ENCODE measurements at regions not wholly inside any gene's neighbourhood (a gene's known extent, or its start where the extent isn't known, plus 50 kb on each side); places are given as distances from the start of the nearest gene placed in this dataset.

GRCh38 chr4:4596720-4597119 lies 54.9 kb upstream of the STX18 start:
- TF ChIP-seq EZH2 (IDR thresholded peaks at IDR 0.05; ENCODE audit: insufficient read depth, poor library complexity, severe bottlenecking) (no peak), EZH2phosphoT487 (IDR thresholded peaks at IDR 0.05; ENCODE audit: insufficient read depth, low read depth) (no peak)

Data from GM23248 (cell line).